CD14-positive monocyte (primary cell): ENCODE measurements at regions not wholly inside any gene's neighbourhood (a gene's known extent, or its start where the extent isn't known, plus 50 kb on each side); places are given as distances from the start of the nearest gene placed in this dataset.

Experiments used
- DNase-seq, 3 donors: peaks; one replicate each; pipeline ENCODE4 v3.0.0-alpha.2; 2011 to 2022
- H2AFZ ChIP-seq: 2 replicates; pipeline ENCODE4 v1.6.0; 2012; ENCODE audit warnings: mild to moderate bottlenecking, low read depth, low read length, inconsistent platforms; ENCODE audit not compliant: insufficient read depth, poor library complexity, severe bottlenecking
- H3K27ac ChIP-seq, 2 donors: 1 replicate in 1 of 2; 2 replicates in 1 of 2; pipeline ENCODE4 v1.5.1; 2012 to 2013; ENCODE audit warnings: low read length in 2 of 2, control low read depth in 1 of 2, inconsistent platforms in 1 of 2, low read depth in 1 of 2, mild to moderate bottlenecking in 1 of 2
- H3K27me3 ChIP-seq, 2 donors: one replicate each; pipeline versions ENCODE4 v1.6.0 to v1.6.1; 2011 to 2013; ENCODE audit warnings: low read length in 2 of 2; ENCODE audit not compliant: control insufficient read depth in 2 of 2, insufficient read depth in 2 of 2
- H3K36me3 ChIP-seq, 2 donors: replicated peaks in 1 of 2; 1 replicate in 1 of 2; 2 replicates in 1 of 2; pipeline versions ENCODE4 v1.5.1 to v1.6.1; 2012 to 2013; ENCODE audit warnings: low read length in 2 of 2, control low read depth in 1 of 2, inconsistent platforms in 1 of 2, mild to moderate bottlenecking in 1 of 2; ENCODE audit not compliant: insufficient read depth in 2 of 2, control insufficient read depth in 1 of 2
- H3K4me1 ChIP-seq, 2 donors: 1 replicate in 1 of 2; 2 replicates in 1 of 2; pipeline versions ENCODE4 v1.5.1 to v1.6.1; 2012 to 2013; ENCODE audit warnings: low read length in 2 of 2, control low read depth in 1 of 2, inconsistent platforms in 1 of 2, mild to moderate bottlenecking in 1 of 2, moderate library complexity in 1 of 2; ENCODE audit not compliant: insufficient read depth in 2 of 2, control insufficient read depth in 1 of 2
- H3K4me2 ChIP-seq: replicated peaks from 2 replicates; pipeline ENCODE3; 2012; ENCODE audit warnings: low read length, moderate library complexity, mild to moderate bottlenecking; ENCODE audit not compliant: poor library complexity, severe bottlenecking; ENCODE audit errors: extremely low read depth
- H3K4me3 ChIP-seq, 3 experiments: fragments of 200-600 bp in 1 of 3; sonication (generic) in 1 of 3; replicated peaks in 1 of 3; 1 replicate in 2 of 3; 2 replicates in 1 of 3; pipeline ENCODE4 v1.5.1; 2011 to 2013; ENCODE audit warnings: low read length in 3 of 3, mild to moderate bottlenecking in 3 of 3, control low read depth in 2 of 3, low read depth in 2 of 3, inconsistent platforms in 1 of 3, moderate library complexity in 1 of 3
- H3K79me2 ChIP-seq: 2 replicates; pipeline ENCODE4 v1.6.0; 2012; ENCODE audit warnings: mild to moderate bottlenecking, control low read depth, inconsistent platforms, low read length, moderate library complexity; ENCODE audit not compliant: insufficient read depth
- H3K9ac ChIP-seq: 2 replicates; pipeline ENCODE4 v1.6.0; 2017; ENCODE audit warnings: low read length, mild to moderate bottlenecking; ENCODE audit not compliant: insufficient read depth, poor library complexity, severe bottlenecking
- H3K9me3 ChIP-seq, 2 donors: replicated peaks in 1 of 2; 1 replicate in 1 of 2; 2 replicates in 1 of 2; pipeline versions ENCODE4 v1.5.1 to v1.6.1; 2012 to 2013; ENCODE audit warnings: low read length in 2 of 2, control low read depth in 1 of 2; ENCODE audit not compliant: control insufficient read depth in 1 of 2, insufficient read depth in 1 of 2
- H4K20me1 ChIP-seq: 2 replicates; pipeline ENCODE4 v1.6.0; 2012; ENCODE audit warnings: mild to moderate bottlenecking, low read length, control low read depth, moderate library complexity; ENCODE audit not compliant: insufficient read depth
- H3K27ac Mint-ChIP-seq, 7 donors: one replicate each; pipeline ENCODE4 v1.8.0; 2020; ENCODE audit warnings: mild to moderate bottlenecking in 7 of 7, mixed read lengths in 7 of 7, moderate library complexity in 6 of 7, inconsistent platforms in 2 of 7
- H3K27me3 Mint-ChIP-seq, 3 donors: one replicate each; pipeline ENCODE4 v1.8.0; 2021 to 2022; ENCODE audit warnings: low read depth in 3 of 3, mild to moderate bottlenecking in 3 of 3, mixed read lengths in 3 of 3, moderate library complexity in 3 of 3, inconsistent platforms in 1 of 3
- H3K36me3 Mint-ChIP-seq, 2 donors: one replicate each; pipeline ENCODE4 v1.8.0; 2020; ENCODE audit warnings: mixed read lengths in 2 of 2, inconsistent platforms in 1 of 2, mild to moderate bottlenecking in 1 of 2
- H3K4me1 Mint-ChIP-seq: one replicate; pipeline ENCODE4 v1.8.0; 2020; ENCODE audit warnings: mild to moderate bottlenecking, mixed read lengths
- H3K4me3 Mint-ChIP-seq, 2 donors: one replicate each; pipeline ENCODE4 v1.8.0; 2020; ENCODE audit warnings: mild to moderate bottlenecking in 2 of 2, mixed read lengths in 2 of 2, moderate library complexity in 1 of 2
- H3K9me3 Mint-ChIP-seq, 7 donors: one replicate each; pipeline ENCODE4 v1.8.0; 2020 to 2022; ENCODE audit warnings: mixed read lengths in 7 of 7, mild to moderate bottlenecking in 6 of 7, moderate library complexity in 6 of 7, inconsistent platforms in 2 of 7
- CTCF ChIP-seq: fragments of 200-600 bp; IDR thresholded peaks from one replicate; pipeline ENCODE4 v1.8.0; 2022; ENCODE audit warnings: antibody characterized with exemption, mild to moderate bottlenecking
- WGBS: methylation state at CpG from one replicate; pipeline ENCODE4 v1.1.5; 2013; ENCODE audit warnings: missing lambda C conversion rate; ENCODE audit not compliant: insufficient coverage; 5-methylcytosine and 5-hydroxymethylcytosine counted together
- intact Hi-C, 2 donors: fragments of 100-400 bp; cut with micrococcal nuclease; formaldehyde crosslinking; loops; one replicate each; pipeline versions ENCODE4 v1.15.0 to v1.15.1; 2023

GRCh38 chr6:137776786-137777686 is 90.0 kb upstream of the TNFAIP3 start:
- Mint-ChIP-seq H3K27ac (no peak overlapping the region), H3K9me3 (peaks cover 0 to 2% (median 0%) of the 10 kb centered on the region in 7 donors), H3K27me3 (peaks cover 0 to 5% (median 2%) of the 10 kb centered on the region in 3 donors), H3K36me3 (no peaks in the 10 kb centered on the region), H3K4me1 (peaks cover 51% of the 10 kb centered on the region), H3K4me3 (no peak overlapping the region)
- no peaks in the 10 kb centered on the region for H4K20me1 ChIP-seq
- intact Hi-C loops: no loop called here
- H3K4me3 ChIP-seq: no peak overlapping the region
- H3K9ac ChIP-seq: no peak overlapping the region
- no peak overlapping the region for H3K27ac ChIP-seq
- H3K79me2 ChIP-seq: no peaks in the 10 kb centered on the region
- no peak overlapping the region for H3K4me2 ChIP-seq
- H3K36me3 ChIP-seq: no peaks in the 10 kb centered on the region
- WGBS: 91% methylated on average over 6 of the region's 15 CpGs
- H3K9me3 ChIP-seq: no peaks in the 10 kb centered on the region
- no peak for TF ChIP-seq CTCF
- no peaks in the 10 kb centered on the region for H3K27me3 ChIP-seq
- H2AFZ ChIP-seq: no peak overlapping the region
- H3K4me1 ChIP-seq: peaks cover 30 to 38% of the 10 kb centered on the region in 2 donors
- DNase-seq: no peak

- DNase-seq: no peak
- Histone ChIP-seq H3K79me2 (no peaks in the 10 kb centered on the region), H3K9me3 (no peaks in the 10 kb centered on the region), H3K4me2 (no peak overlapping the region), H3K4me3 (no peak overlapping the region), H3K27me3 (no peaks in the 10 kb centered on the region), H3K27ac (no peak overlapping the region), H3K36me3 (no peaks in the 10 kb centered on the region), H3K9ac (no peak overlapping the region), H3K4me1 (peaks cover 29 to 36% of the 10 kb centered on the region in 2 donors), H2AFZ (no peak overlapping the region), H4K20me1 (no peaks in the 10 kb centered on the region)
- intact Hi-C loops: no loop called here
- H3K4me1 Mint-ChIP-seq: peaks cover 46% of the 10 kb centered on the region
- no peaks in the 10 kb centered on the region for H3K36me3 Mint-ChIP-seq
- no peak for TF ChIP-seq CTCF
- H3K4me3 Mint-ChIP-seq: no peak overlapping the region
- H3K27ac Mint-ChIP-seq: no peak overlapping the region
- H3K9me3 Mint-ChIP-seq: peaks cover 0 to under 1% (median 0%) of the 10 kb centered on the region in 7 donors
- peaks cover 0 to 5% (median 2%) of the 10 kb centered on the region in 3 donors for H3K27me3 Mint-ChIP-seq
- 100% methylated on average over 1 of the region's 1 CpG for WGBS
Observed at GRCh38 chr6:137777687-137778075, 89.4 kb upstream of the TNFAIP3 start.
